ENCODE measurements at regions not wholly inside any gene's neighbourhood (a gene's known extent, or its start where the extent isn't known, plus 50 kb on each side); places are given as distances from the start of the nearest gene placed in this dataset.

DNA sequence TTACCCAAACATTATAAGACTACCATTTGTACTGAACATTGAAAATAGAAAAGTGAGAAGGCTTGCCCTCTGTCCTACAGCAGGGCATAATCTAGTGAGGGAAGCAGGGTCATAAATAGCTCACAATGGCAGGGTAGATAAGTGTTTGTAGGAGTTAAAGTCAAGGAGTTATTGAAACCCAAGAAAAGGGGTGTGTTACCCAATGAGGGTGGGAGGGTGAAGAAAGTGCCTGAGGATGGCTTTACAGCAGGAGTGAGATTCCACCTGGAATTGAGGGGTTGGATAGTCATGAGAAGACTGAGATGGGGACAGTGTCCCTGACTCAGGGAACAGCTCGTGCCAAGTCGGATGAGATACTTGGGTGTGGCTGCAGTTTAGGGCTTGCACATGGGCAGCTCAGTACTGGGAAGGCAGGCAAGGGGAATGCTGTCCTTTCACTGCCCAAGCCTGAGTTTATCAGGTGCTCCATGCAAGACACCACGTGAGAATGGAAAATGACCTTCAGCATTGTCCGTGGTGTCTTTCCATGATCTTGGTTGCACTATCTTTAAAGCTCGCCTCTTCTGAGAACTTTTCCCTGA is 393.2 kb upstream of the MAF start:
- TF ChIP-seq EZH2 (IDR thresholded peaks at IDR 0.05) = no peak
- no peak for TF ChIP-seq POLR2AphosphoS5 (IDR thresholded peaks at IDR 0.05; ENCODE audit: borderline replicate concordance, low read depth, low read length)
- no peak for TF ChIP-seq FOXP2 (optimal IDR thresholded peaks at IDR 0.05; ENCODE audit: control extremely low read depth, extremely low read length, insufficient read depth)
